ENCODE measurements at regions not wholly inside any gene's neighbourhood (a gene's known extent, or its start where the extent isn't known, plus 50 kb on each side); places are given as distances from the start of the nearest gene placed in this dataset.

GRCh38 chr20:7708782-7709181, 231.5 kb downstream of the HAO1 start:
- DNase-seq (ENCODE audit: low read depth) = no peak

GRCh38 chr20:7710440-7710839, 229.8 kb downstream of the HAO1 start:
- no peak for DNase-seq (ENCODE audit: low read depth)

DNA sequence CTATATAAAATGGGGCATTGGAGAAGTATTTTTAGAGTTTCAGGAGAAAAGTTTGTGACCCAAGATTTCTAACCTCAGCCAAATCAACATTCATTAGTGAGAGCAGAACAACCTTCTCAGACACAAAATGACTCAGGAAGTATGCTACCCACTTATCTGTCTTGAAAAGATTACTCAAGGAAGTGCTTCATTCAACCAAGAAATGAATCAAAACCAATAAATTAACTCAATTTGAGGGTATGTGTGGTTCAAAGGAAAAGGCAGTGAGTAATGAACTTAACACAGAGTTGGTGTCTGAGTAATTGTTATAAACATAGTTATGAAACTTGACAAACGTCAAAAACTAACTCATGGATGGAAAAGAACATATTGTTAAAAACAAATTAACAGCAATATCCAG, 227.6 kb downstream of the HAO1 start:
- no peak for DNase-seq (ENCODE audit: low read depth)

DNA sequence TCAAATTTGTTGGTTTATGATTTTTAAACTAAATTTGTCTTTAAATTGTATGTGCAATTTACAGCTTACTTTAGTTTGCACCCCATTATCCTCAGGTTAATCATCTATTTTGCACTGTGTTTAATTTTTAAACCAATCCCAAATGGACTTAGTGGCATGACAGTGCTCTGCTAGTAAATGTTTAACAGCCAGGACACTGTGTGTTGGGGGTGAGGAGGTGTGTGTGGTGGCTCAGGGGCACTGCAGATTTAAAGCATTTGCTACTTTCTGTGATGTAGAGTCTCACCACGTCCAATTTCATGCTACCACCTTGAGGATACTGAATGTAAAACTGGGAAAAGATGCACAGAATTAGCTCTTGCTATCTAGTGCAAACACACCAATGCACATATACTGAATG, 225.7 kb downstream of the HAO1 start:
- no peak for DNase-seq (ENCODE audit: low read depth)

- no peak for DNase-seq (ENCODE audit: low read depth)
Observed at GRCh38 chr20:7716286-7716972, 223.8 kb downstream of the HAO1 start.

- DNase-seq (ENCODE audit: low read depth) = no peak
Observed at GRCh38 chr20:7722564-7722963, 217.7 kb downstream of the HAO1 start.

DNA sequence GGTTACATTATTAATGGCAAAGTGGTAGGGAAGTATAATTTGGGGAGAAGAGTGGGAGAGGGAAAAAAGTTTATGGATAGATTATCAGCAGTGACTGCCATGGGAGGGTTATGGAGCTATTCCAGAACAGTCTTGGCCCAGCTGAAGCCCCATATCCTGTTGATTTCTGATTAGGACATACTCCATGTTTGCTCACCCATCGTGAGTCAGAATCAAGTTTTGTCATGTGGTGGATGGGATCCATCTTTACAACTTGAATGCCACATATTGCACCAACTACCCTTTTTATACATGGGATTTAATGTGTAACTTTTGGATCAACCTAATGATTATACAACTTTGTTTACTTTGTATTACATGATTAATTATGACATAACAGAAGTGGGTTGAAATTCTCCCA, 217.0 kb downstream of the HAO1 start:
- DNase-seq (ENCODE audit: low read depth) = no peak

- no peak for DNase-seq (ENCODE audit: low read depth)
Observed at GRCh38 chr20:7728338-7728737, 211.9 kb downstream of the HAO1 start.

DNA sequence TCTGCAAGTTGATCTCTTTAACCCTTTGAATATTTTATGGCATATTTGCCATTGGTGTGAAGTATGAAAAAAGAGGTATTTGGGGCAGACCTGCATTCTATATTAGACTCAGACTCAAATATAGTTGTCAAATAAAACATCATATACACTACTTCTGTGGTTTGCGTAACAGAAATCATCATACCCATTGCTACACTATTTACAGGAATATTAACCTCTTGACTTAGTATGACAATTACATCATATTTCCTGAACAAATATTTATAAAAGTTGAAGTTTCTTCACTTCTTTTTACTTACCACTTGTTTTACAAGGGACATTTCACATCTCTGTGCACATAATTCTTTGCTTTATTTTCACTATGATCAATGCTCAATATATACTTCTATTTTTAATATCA, 206.0 kb downstream of the HAO1 start:
- no peak for DNase-seq (ENCODE audit: low read depth)

- no peak for DNase-seq (ENCODE audit: low read depth)
Observed at GRCh38 chr20:7736336-7736735, 203.9 kb downstream of the HAO1 start.

DNA sequence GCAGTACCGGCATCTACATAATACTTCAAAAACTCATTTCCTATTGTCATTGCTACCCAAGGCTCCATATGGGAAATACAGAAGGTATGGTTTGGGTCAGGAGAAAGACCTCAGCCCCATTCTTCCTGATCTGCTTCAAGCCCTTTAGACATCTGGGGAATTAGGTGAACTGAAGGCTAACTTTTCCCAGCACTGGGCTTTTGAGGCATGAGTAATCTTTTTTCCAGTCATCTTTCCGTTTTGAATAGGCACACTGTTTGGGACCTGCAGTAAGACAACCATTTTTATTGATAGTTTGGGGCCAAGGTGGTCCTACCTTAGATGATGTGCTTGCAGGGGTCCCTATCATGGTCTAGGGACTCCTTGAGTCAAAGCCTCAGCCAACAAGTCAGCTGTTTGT, 198.4 kb downstream of the HAO1 start:
- DNase-seq (ENCODE audit: low read depth) = no peak

DNA sequence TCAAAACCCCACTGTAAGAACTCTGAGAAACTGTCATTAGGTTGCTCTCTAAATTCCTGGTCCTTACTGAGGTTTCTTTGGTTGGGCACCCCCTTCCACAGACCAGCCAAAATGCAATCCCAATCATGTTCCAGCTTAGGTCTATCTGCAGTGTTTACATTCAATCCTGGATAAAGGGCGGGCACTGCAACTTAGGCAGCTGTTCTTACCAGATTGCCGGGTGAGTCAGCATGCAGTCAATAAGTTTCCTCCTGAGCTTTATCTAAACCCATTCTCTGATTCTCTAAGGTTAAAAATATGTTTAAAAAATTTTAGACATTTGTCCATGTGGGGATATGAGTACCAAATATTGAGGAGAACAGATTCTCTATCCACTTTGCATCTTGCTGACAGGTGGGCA, 197.8 kb downstream of the HAO1 start:
- no peak for DNase-seq (ENCODE audit: low read depth)

DNA sequence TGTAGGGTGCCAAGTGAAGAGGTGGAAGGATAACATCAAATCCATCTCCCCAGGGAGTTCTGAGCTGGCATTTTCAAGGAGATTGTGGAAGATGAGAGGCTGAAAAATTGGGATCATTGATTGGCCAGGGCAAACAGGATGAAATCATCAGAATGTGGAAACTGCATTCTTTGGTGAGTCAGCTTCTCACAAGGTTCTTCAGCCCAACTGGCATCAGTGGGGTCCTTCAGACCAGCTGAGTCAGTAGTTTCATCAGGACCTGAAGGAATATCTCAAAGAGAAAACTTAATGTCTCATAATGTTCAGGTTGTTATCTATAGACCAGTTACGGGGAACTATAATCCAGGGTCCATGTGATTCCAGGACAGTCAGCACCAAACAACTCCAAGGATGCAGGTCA, 195.8 kb downstream of the HAO1 start:
- DNase-seq (ENCODE audit: low read depth) = peak; percentile 50

DNA sequence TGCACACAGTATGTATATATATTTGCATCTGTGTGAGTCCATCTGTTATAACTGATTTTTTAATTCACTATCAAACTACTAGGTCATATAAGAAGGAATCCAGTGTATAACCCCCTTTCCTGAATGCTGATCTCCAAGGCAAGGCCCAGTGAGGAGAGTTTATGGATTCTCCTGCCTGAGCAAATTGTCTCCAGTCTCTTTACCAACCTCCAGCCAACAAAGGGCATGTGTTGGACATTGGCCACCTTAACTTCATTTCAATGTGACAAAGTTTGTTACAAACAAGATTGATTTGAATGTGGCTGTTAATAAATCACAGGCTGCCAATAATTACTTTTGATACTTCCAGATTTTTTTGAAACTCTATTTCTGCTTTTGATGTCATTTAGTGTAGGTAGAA, 191.6 kb downstream of the HAO1 start:
- no peak for DNase-seq (ENCODE audit: low read depth)

- no peak for DNase-seq (ENCODE audit: low read depth)
Observed at GRCh38 chr20:7754102-7754501, 186.2 kb downstream of the HAO1 start.

GRCh38 chr20:7758406-7758805, 181.9 kb downstream of the HAO1 start:
- DNase-seq (ENCODE audit: low read depth) = peak; percentile 27

DNA sequence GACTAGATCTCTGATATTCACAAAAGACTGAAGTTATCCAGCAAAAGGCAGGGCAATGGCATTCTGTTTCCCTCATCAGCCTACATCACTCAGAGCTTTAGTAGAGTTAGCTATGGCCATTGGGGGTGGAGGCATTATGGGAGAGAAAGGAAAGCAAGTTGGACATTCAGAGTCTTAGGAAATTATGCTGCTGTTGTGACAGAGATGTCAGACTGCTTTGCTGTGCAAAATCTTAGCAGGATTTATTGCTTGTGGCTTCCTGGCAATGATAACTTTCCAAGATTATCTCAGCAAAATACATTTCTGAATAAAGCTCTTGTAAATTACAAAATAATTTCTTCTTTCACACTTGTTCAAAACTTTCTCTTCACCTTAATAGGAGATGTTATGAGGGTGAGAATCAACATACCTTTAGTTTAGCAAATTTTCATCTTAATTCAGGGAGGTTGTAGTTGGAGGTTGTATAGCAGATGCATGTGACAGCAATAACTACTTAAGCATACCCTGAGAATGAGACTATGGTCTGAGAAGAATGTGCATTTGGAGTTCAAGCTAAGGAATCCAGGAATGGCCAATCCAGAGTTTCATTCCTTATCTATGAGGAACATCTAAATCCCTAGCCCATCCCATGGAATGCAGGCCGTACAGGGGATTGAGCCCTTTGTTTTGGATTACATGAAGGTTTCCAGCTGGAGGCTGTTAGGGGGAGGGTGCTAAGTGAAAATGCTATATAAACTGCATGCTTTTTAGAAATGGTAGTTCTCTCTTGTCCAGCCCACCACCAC, 179.8 kb downstream of the HAO1 start:
- DNase-seq (ENCODE audit: low read depth) = peak; percentile 37

DNA sequence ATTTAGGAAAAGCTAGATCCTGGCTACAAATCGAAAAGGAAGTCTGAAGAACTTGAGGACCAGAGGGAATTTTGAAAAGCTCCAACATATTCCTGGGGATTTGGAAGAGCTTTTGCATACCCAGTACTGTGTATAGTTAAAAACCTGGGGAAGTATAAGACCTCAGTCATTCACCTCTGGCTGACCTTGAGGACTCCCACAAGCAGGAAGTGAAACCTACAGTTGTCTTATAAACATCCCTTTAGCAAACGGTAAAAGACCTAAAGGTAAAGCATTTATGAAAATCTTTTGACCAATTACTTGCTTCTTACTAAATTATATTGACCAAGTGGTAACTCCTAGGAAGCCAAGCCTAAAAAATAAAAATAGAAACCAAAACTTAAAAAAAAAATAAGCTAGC, 175.0 kb downstream of the HAO1 start:
- DNase-seq (ENCODE audit: low read depth) = no peak

GRCh38 chr20:7770046-7770445, 170.2 kb downstream of the HAO1 start:
- DNase-seq (ENCODE audit: low read depth) = no peak

- DNase-seq (ENCODE audit: low read depth) = no peak
Observed at GRCh38 chr20:7770578-7770977, 169.7 kb downstream of the HAO1 start.

GRCh38 chr20:7772371-7772770, 167.9 kb downstream of the HAO1 start:
- DNase-seq (ENCODE audit: low read depth) = peak; percentile 13

- DNase-seq (ENCODE audit: low read depth) = no peak
Observed at GRCh38 chr20:7773511-7773910, 166.7 kb downstream of the HAO1 start.

- DNase-seq (ENCODE audit: low read depth) = peak; percentile 12
Observed at GRCh38 chr20:7775072-7775471, 165.2 kb downstream of the HAO1 start.

DNA sequence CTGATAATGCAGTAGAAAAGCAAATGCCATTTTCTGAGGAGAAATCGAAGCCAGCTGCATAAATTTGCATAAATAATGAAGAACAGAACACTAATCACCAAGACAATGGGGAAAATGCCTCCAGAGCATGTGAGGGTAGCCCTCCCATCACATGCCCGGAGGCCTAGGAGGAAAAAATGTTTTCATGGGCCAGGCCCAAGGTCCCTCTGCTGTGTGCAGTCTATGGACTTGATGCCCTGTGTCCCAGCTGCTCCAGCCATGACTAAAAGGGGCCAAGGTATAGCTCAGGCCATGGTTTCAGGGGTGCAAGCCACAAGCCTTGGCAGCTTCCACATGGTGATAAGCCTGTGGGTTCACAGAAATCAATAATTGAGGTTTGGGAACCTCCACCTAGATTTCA, 164.1 kb downstream of the HAO1 start:
- DNase-seq (ENCODE audit: low read depth) = no peak
